WTC11 (cell line): ENCODE measurements at regions not wholly inside any gene's neighbourhood (a gene's known extent, or its start where the extent isn't known, plus 50 kb on each side); places are given as distances from the start of the nearest gene placed in this dataset.

Experiments used
- ATAC-seq: fragments of 200-7000 bp; cut with Tn5 transposase; 2 replicates; pipeline ENCODE4 v1.10.0; 2021; ENCODE audit warnings: mild to moderate bottlenecking, moderate library complexity
- CTCF ChIA-PET: fragments of 300-600 bp; sonication (Branson Sonifier 250); formaldehyde crosslinking; loops from one replicate; lab custom pipeline; 2021; ENCODE audit warnings: antibody characterized with exemption; lab: Charles Lee
- POLR2A ChIA-PET: fragments of 350-600 bp; sonication (Branson Sonifier 250); formaldehyde crosslinking; loops from one replicate; lab custom pipeline; 2021; ENCODE audit warnings: antibody characterized with exemption; lab: Charles Lee
- DNase-seq: peaks from one replicate; pipeline ENCODE4 v3.0.0; 2021; ENCODE audit warnings: low spot score
- H3K27ac Mint-ChIP-seq: 2 replicates; pipeline ENCODE4 v1.8.0; 2021; ENCODE audit warnings: mixed read lengths
- H3K27me3 Mint-ChIP-seq: 2 replicates; pipeline ENCODE4 v1.8.0; 2021; ENCODE audit warnings: low read depth, mild to moderate bottlenecking, moderate library complexity, mixed read lengths
- H3K36me3 Mint-ChIP-seq: 2 replicates; pipeline ENCODE4 v1.8.0; 2021; ENCODE audit warnings: mixed read lengths
- H3K4me1 Mint-ChIP-seq: 2 replicates; pipeline ENCODE4 v1.8.0; 2022; ENCODE audit warnings: mixed read lengths
- H3K4me3 Mint-ChIP-seq: 2 replicates; pipeline ENCODE4 v1.8.0; 2021; ENCODE audit warnings: mild to moderate bottlenecking, moderate library complexity, mixed read lengths
- H3K9me3 Mint-ChIP-seq: 2 replicates; pipeline ENCODE4 v1.8.0; 2021; ENCODE audit warnings: mixed read lengths
- AFF4 ChIP-seq: sonication (generic); formaldehyde crosslinking; IDR thresholded peaks from 2 replicates; pipeline ENCODE4 v1.8.1; 2023; ENCODE audit warnings: mild to moderate bottlenecking, missing genetic modification reagents, borderline replicate concordance
- ARID4B ChIP-seq: sonication (generic); formaldehyde crosslinking; IDR thresholded peaks from 2 replicates; pipeline ENCODE4 v1.8.0; 2023; ENCODE audit warnings: missing genetic modification reagents, mild to moderate bottlenecking, borderline replicate concordance
- ATF1 ChIP-seq: sonication (generic); formaldehyde crosslinking; IDR thresholded peaks from 2 replicates; pipeline ENCODE4 v1.8.1; 2023; ENCODE audit warnings: mild to moderate bottlenecking, moderate library complexity, missing genetic modification reagents
- ATF3 ChIP-seq: sonication (generic); formaldehyde crosslinking; conservative IDR thresholded peaks from 2 replicates; pipeline ENCODE4 v1.8.1; 2022; ENCODE audit warnings: mild to moderate bottlenecking, missing genetic modification reagents
- CREM ChIP-seq: sonication (generic); formaldehyde crosslinking; IDR thresholded peaks from 2 replicates; pipeline ENCODE4 v1.8.1; 2022; ENCODE audit warnings: mild to moderate bottlenecking, missing genetic modification reagents, moderate library complexity
- HMGA2 ChIP-seq: fragments of 250-450 bp; sonication (Bioruptor Pico); IDR thresholded peaks from 2 replicates; pipeline ENCODE4 v1.4.0; 2021; ENCODE audit warnings: mild to moderate bottlenecking, moderate library complexity
- PRDM15 ChIP-seq: sonication (generic); formaldehyde crosslinking; IDR thresholded peaks from 2 replicates; pipeline ENCODE4 v1.8.0; 2022; ENCODE audit warnings: missing genetic modification reagents
- PREB ChIP-seq: sonication (generic); formaldehyde crosslinking; IDR thresholded peaks from 2 replicates; pipeline ENCODE4 v1.8.1; 2022; ENCODE audit warnings: mild to moderate bottlenecking, missing genetic modification reagents, moderate library complexity, borderline replicate concordance
- ZBTB21 ChIP-seq: sonication (generic); formaldehyde crosslinking; IDR thresholded peaks from 2 replicates; pipeline ENCODE4 v1.8.1; 2023; ENCODE audit warnings: mild to moderate bottlenecking, missing genetic modification reagents, borderline replicate concordance
- ZNF219 ChIP-seq: sonication (generic); formaldehyde crosslinking; IDR thresholded peaks from 2 replicates; pipeline ENCODE4 v1.8.0; 2023; ENCODE audit warnings: missing genetic modification reagents, mild to moderate bottlenecking, borderline replicate concordance
- ZNF512 ChIP-seq: sonication (generic); formaldehyde crosslinking; IDR thresholded peaks from 2 replicates; pipeline ENCODE4 v1.8.1; 2022; ENCODE audit warnings: missing genetic modification reagents, borderline replicate concordance
- ZNF532 ChIP-seq: fragments of 250-450 bp; sonication (Bioruptor Pico); IDR thresholded peaks from 2 replicates; pipeline ENCODE4 v1.9.0; 2021; ENCODE audit warnings: mild to moderate bottlenecking, borderline replicate concordance

- TF ChIP-seq ZNF512 (no peak), ATF3 (no peak), ZBTB21 (CRISPR knock-in tag) (no peak), AFF4 (no peak), CREM (CRISPR knock-in tag) (no peak)
These were observed 185.2 kb upstream of the GADL1 start (continued) for GRCh38 chr3:31079689-31080088.

GRCh38 chr3:31081018-31081662 is 186.7 kb upstream of the GADL1 start:
- POLR2A ChIA-PET, result no interaction called here
- H3K4me1 Mint-ChIP-seq, result peaks cover 30% of the 10 kb centered on the region
- no peak overlapping the region for H3K4me3 Mint-ChIP-seq
- no peaks in the 10 kb centered on the region for H3K36me3 Mint-ChIP-seq
- DNase-seq (no peak), ATAC-seq (no peak)
- no peaks in the 10 kb centered on the region for H3K9me3 Mint-ChIP-seq
- TF ChIP-seq ZNF219 (CRISPR knock-in tag) (no peak), ZNF532 (CRISPR knock-in tag) (no peak), PRDM15 (CRISPR knock-in tag) (0 out of 2 replicates have a peak, but pooled peaks have one; percentile 24), PREB (CRISPR knock-in tag) (no peak), ARID4B (no peak), ATF1 (CRISPR knock-in tag) (no peak), HMGA2 (CRISPR knock-in tag) (no peak)
- no peak overlapping the region for H3K27ac Mint-ChIP-seq
- CTCF ChIA-PET, result no interaction called here
- no peaks in the 10 kb centered on the region; the same call in 1 of the 2 replicates for H3K27me3 Mint-ChIP-seq
